ENCODE measurements at regions not wholly inside any gene's neighbourhood (a gene's known extent, or its start where the extent isn't known, plus 50 kb on each side); places are given as distances from the start of the nearest gene placed in this dataset.

DNA sequence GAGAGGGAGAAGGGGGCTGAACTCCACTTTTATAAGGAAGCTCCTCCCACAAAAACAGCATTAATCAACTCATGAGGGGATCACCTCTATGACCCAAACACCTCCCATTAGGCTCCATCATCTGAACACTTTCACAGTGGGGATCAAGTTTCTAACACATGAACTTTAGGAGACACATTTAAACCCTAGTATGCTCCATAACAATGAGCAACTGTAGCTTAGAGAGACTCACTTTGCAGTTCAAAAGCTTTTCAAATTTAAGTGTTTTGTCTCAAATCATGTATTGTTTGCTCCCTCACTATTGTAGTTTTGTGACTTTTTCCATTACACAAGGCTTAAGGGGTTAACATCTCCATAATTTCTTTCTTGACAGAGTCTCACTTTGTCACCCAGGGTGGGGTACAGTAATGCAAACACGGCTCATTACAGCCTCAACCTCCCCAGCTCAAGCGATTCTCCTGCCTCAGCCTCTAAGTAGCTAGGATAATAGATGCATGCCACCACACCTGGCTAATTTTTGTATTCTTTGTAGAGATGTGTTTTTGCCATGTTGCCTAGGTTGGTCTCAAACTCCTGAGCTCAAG, 352.7 kb upstream of the CDH20 start:
- DNase-seq (ENCODE audit: low spot score) = no peak

- DNase-seq (ENCODE audit: low spot score) = no peak
Measured at GRCh38 chr18:60981682-60982328, 351.4 kb upstream of the CDH20 start.

DNA sequence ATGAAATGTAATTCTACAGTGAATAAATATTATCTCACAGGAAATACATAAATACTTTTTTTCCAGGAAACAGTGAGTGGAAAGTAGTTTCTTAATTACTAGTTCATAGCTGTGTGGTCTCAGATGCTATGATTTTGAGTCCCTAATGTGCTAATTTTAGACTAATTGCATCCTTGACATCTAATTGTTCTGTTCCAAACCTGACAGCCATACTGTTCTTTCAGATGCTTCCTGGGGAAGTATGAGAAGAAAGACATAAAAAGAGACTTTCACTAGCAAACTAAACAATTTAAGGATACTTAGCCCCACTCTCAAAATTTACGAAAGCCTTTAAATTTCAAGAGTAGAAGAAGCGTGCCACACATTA, 350.9 kb upstream of the CDH20 start:
- DNase-seq (ENCODE audit: low spot score) = no peak

DNA sequence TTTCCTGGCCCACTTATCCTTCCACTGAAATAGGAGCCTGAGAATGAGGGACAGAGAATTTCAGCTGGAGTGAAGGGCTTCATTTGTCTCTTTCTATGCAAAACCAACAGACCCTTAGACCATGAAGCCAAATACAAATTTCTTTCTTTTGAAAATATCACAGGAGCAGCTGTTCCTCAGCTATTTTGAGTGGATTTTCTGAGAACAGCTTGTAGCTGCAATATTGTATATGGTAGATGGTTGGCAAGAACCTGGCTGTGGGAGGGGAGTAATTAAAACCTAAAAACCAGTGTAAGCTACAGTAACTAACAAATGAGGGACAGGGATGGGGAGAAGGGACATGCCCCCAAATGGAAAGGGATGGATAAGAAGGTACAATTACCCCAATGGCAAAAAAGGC, 350.3 kb upstream of the CDH20 start:
- no peak for DNase-seq (ENCODE audit: low spot score)

DNA sequence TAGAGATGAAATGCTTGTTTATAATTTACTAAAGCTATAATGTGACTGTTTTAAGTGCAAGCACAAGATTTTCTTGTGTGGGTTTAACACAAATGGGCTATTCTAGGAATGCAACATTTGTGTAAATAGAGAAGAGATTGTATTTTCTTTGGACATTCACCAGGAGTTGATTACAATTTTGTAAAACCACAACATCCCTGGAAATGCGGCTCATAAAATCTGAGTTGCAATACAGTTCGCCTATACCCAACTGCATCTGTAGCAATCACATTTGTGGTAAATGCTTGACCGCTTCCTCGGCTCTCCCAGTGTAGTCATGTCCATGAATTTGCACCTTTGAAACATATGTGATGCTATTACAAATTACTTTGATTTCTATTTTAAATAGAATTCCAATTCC, 348.7 kb upstream of the CDH20 start:
- no peak for DNase-seq (ENCODE audit: low spot score)

GRCh38 chr18:60987963-60988362, 345.3 kb upstream of the CDH20 start:
- DNase-seq (ENCODE audit: low spot score) = no peak

- no peak for DNase-seq (ENCODE audit: low spot score)
Measured at GRCh38 chr18:60996326-60996725, 336.9 kb upstream of the CDH20 start.

DNA sequence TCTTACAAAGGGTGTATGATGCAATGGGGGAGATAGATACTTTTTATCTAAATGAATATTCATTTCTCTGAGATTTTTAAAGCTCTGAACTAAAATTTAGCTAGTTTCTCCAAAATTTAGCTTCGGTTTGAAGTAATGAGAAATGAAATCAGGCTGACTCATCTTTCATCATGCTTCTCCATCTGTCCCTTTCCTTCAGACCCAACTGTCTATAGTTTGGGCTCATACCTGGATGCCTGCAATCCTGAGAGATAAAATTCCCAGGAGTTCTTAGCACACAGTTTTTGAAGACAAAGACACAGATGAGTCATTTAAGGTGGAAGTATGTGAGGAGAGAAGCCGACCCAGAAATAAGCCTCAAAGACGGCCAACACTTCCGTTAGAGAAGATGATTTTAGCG, 336.4 kb upstream of the CDH20 start:
- DNase-seq (ENCODE audit: low spot score) = no peak

DNA sequence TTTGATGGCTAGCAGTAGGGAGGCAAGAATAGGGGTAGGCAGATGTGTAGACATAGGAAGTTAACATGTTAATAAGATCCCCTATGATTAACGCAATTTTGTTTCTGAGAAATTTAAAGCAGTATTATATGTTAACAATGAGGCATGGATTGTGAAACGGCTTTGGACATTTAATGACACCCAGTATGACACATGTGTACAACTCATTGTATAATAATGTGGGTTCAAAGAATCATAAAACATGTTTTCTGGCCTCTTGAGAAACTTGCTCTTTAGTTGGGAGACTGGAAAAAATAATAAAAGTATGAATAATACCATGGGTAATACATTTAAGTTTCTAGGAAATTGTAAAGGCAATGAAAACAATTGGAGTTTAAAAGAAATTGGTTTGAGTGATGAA, 332.1 kb upstream of the CDH20 start:
- DNase-seq (ENCODE audit: low spot score) = no peak

GRCh38 chr18:61006687-61007224, 326.5 kb upstream of the CDH20 start:
- no peak for DNase-seq (ENCODE audit: low spot score)

- DNase-seq (ENCODE audit: low spot score) = no peak
Measured at GRCh38 chr18:61019338-61020301, 313.6 kb upstream of the CDH20 start.

GRCh38 chr18:61025596-61025995, 307.6 kb upstream of the CDH20 start:
- DNase-seq (ENCODE audit: low spot score) = no peak

DNA sequence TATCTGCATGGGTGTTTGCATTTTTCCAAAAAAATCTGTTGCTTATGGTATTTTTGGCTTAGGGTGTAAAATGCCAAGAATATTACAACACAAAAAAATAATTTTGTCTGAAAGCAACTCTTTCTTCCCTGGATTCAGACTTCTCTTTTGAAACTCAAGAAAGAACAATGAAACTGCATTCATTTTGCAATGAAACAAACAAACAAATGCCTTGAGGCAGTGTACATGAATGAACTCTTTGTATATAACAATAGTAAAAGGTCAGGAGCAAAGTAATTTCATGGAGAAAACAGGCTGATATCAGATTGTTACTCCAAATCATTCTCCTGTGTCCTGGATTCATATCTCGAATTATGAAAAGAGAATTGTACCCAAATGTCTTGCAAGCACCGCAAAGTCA, 301.6 kb upstream of the CDH20 start:
- DNase-seq (ENCODE audit: low spot score) = no peak

GRCh38 chr18:61034580-61034979, 298.6 kb upstream of the CDH20 start:
- DNase-seq (ENCODE audit: low spot score) = no peak

- DNase-seq (ENCODE audit: low spot score) = no peak
Measured at GRCh38 chr18:61039251-61039650, 294.0 kb upstream of the CDH20 start.

GRCh38 chr18:61047794-61048193, 285.4 kb upstream of the CDH20 start:
- no peak for DNase-seq (ENCODE audit: low spot score)

GRCh38 chr18:61057443-61057842, 275.8 kb upstream of the CDH20 start:
- DNase-seq (ENCODE audit: low spot score) = no peak

DNA sequence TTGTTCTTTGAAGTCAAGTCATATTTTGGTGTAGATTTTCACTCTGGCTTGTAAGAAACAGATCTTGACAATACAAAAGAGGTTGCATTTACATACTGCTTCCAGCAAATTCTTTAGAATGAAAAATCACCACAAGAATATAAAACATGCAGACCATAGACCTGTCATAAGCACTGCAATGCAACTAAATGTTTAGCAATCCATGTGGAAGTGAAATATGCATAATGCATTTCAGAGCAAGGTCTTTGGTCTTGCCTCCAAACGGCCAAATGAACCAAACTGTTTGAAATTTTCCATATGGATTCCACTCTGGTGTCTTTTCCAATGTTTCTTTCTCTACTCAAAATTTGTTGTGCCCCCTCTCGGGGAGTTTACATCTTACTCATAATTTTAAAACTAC, 271.0 kb upstream of the CDH20 start:
- DNase-seq (ENCODE audit: low spot score) = no peak

DNA sequence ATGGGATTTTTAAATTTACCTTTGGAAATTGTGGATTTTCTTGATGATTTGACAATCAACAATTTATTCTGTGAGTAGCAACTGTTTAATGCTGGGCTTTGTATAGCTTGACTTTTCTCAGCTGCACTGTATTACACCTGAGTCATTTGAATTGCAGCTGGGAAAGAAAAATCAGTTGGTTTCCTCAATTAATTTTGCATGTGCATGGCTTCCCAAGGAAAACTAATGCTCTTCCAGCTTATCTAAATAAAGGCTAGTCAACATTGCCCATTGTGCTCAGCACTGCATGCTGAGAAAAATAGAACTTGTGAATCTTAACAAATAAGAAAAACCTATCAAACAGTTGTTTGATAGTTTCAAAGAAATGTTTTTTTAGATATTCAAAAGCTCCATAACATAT, 268.3 kb upstream of the CDH20 start:
- no peak for DNase-seq (ENCODE audit: low spot score)

- no peak for DNase-seq (ENCODE audit: low spot score)
Measured at GRCh38 chr18:61076986-61077385, 256.2 kb upstream of the CDH20 start.

DNA sequence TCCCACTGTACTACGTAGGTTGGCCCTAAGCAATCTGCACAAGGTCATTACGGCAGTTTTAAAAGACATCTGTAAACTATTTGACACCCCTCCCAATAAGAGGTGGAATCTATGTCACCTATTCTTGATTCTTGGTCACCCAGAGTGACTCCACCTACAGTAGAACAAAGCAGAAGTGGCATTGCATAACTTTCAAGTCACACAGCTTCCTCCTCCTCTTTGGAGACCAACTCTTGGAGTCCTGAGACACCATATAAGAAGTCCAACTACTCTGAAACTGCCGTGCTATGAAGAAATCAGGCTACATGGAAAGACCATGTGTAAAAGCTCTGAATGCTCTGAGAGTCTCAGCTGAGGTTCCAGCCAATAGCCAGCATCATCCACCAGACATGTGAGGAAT, 253.5 kb upstream of the CDH20 start:
- no peak for DNase-seq (ENCODE audit: low spot score)

DNA sequence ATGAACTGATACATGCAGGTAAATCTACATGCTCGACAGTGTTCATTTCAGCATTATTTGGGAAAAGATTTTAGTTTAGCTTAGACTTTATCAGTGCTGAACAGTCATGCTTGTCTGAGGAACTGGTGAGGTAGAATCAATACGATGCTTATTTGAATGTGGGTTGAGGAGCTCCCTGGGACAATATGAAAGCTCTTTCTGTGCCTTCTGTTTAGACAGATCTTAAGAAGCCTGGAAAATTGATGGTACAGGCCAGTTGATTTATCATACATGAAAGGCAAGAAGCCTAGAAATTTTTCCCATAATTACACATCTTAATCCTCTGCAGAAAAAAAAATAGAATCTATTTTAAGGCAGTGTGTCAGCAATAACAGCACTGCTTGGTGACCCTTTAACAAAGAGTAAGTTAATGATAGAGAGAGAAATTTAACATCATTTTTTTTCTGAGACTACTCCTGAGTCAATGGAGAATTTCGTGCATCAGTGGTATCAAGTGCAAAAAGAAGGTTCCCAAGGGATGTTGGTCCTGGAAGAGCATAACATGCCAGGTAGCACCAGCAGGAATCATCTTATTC, 252.2 kb upstream of the CDH20 start:
- no peak for DNase-seq (ENCODE audit: low spot score)

Data from kidney capillary endothelial cell (primary cell).